ENCODE measurements at regions not wholly inside any gene's neighbourhood (a gene's known extent, or its start where the extent isn't known, plus 50 kb on each side); places are given as distances from the start of the nearest gene placed in this dataset.

DNA sequence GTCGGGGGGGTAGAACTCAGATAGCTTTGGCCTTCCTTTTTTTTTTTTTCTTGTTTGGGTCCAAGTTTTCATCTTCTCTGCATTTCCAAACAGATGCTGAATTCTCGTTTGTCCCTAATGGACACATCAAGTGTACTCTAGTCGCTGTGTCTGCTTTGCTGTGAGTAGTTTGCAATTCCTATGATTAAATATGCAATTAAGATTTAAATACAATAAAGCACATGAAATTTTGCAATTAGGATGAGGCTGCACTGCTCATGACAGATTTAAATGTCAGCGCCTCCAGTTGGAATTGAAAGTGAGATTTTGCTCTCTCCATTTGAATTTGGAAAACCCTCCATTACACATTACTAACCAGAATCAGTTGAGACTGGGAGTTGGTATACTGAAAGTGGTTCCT is 70.4 kb downstream of the PFDN4 start:
- H3F3A ChIP-seq (replicated peaks; ENCODE audit: insufficient read depth), result no peaks in the 10 kb centered on the region
- no peaks in the 10 kb centered on the region for H3K4me1 ChIP-seq (ENCODE audit: control insufficient read depth in 1 of 2, insufficient read depth in 2 of 2, low read depth in 1 of 2, low read length in 1 of 2)
- H2AFZ ChIP-seq (ENCODE audit: low read depth), result no peak overlapping the region; the same call in 1 of the 2 replicates
- H3K36me3 ChIP-seq (replicated peaks in 1 of 2; ENCODE audit: control insufficient read depth in 1 of 2, insufficient read depth in 2 of 2, low read length in 1 of 2), result no peaks in the 10 kb centered on the region
- ChIA-PET POLR2A (no interaction called here), CTCF (no interaction called here)
- no peak overlapping the region for H3K4me3 ChIP-seq (ENCODE audit: low read depth in 2 of 2, low read length in 1 of 2)
- H3K9me3 ChIP-seq, result no peaks in the 10 kb centered on the region
- no peak for DNase-seq
- H3K27me3 ChIP-seq (ENCODE audit: insufficient read depth), result no peaks in the 10 kb centered on the region
- H3K9me2 ChIP-seq, result no peaks in the 10 kb centered on the region
- no peak overlapping the region for H3K4me2 ChIP-seq
- no peaks in the 10 kb centered on the region for H4K20me1 ChIP-seq (ENCODE audit: insufficient read depth)
- H3K27ac ChIP-seq (ENCODE audit: low read depth in 2 of 2, low read length in 1 of 2), result no peak overlapping the region
- no peaks in the 10 kb centered on the region for H3K79me2 ChIP-seq (ENCODE audit: insufficient read depth)
- H3K9ac ChIP-seq, result no peak overlapping the region
- 25% methylated on average over 4 of the region's 4 CpGs for WGBS (ENCODE audit: low lambda C conversion rate)
- no peak for TF ChIP-seq RCOR1 (IDR thresholded peaks at IDR 0.05; ENCODE audit: low read length)
- TF ChIP-seq NRF1 (IDR thresholded peaks at IDR 0.05; ENCODE audit: low read depth, low read length), result no peak
- TF ChIP-seq POLR2AphosphoS5 (IDR thresholded peaks at IDR 0.05; ENCODE audit: low read depth, low read length), result no peak
- no peak for TF ChIP-seq EP300 (IDR thresholded peaks at IDR 0.05; ENCODE audit: borderline replicate concordance in 1 of 2, low read depth in 1 of 2, low read length in 1 of 2)
- TF ChIP-seq, protein P1, sequence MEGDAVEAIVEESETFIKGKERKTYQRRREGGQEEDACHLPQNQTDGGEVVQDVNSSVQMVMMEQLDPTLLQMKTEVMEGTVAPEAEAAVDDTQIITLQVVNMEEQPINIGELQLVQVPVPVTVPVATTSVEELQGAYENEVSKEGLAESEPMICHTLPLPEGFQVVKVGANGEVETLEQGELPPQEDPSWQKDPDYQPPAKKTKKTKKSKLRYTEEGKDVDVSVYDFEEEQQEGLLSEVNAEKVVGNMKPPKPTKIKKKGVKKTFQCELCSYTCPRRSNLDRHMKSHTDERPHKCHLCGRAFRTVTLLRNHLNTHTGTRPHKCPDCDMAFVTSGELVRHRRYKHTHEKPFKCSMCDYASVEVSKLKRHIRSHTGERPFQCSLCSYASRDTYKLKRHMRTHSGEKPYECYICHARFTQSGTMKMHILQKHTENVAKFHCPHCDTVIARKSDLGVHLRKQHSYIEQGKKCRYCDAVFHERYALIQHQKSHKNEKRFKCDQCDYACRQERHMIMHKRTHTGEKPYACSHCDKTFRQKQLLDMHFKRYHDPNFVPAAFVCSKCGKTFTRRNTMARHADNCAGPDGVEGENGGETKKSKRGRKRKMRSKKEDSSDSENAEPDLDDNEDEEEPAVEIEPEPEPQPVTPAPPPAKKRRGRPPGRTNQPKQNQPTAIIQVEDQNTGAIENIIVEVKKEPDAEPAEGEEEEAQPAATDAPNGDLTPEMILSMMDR (IDR thresholded peaks at IDR 0.05), result no peak
- TF ChIP-seq RXRA (IDR thresholded peaks at IDR 0.05; ENCODE audit: borderline replicate concordance, low read depth), result no peak
- no peak for TF ChIP-seq GABPA (IDR thresholded peaks at IDR 0.05; ENCODE audit: low read depth)
- no peak for TF ChIP-seq FOXJ3 (CRISPR knock-in tag; IDR thresholded peaks at IDR 0.05)
- TF ChIP-seq FOXM1 (IDR thresholded peaks at IDR 0.05; ENCODE audit: low read depth), result no peak
- TF ChIP-seq TAF1 (IDR thresholded peaks at IDR 0.05; ENCODE audit: borderline replicate concordance, low read depth, low read length), result no peak
- TF ChIP-seq SIN3A (IDR thresholded peaks at IDR 0.05; ENCODE audit: borderline replicate concordance, low read depth, low read length), result no peak
- TF ChIP-seq, protein P2, sequence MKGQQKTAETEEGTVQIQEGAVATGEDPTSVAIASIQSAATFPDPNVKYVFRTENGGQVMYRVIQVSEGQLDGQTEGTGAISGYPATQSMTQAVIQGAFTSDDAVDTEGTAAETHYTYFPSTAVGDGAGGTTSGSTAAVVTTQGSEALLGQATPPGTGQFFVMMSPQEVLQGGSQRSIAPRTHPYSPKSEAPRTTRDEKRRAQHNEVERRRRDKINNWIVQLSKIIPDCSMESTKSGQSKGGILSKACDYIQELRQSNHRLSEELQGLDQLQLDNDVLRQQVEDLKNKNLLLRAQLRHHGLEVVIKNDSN (IDR thresholded peaks at IDR 0.05; ENCODE audit: borderline replicate concordance, low read depth), result no peak
- TF ChIP-seq SMC3 (IDR thresholded peaks at IDR 0.05; ENCODE audit: low read depth, low read length), result no peak
- no peak for TF ChIP-seq JUND (IDR thresholded peaks at IDR 0.05)
- no peak for TF ChIP-seq YY1 (IDR thresholded peaks at IDR 0.05; ENCODE audit: low read depth)
- TF ChIP-seq MEF2A (IDR thresholded peaks at IDR 0.05; ENCODE audit: borderline replicate concordance, low read depth), result no peak
- TF ChIP-seq MXI1 (IDR thresholded peaks at IDR 0.05; ENCODE audit: low read depth, low read length), result no peak

DNA sequence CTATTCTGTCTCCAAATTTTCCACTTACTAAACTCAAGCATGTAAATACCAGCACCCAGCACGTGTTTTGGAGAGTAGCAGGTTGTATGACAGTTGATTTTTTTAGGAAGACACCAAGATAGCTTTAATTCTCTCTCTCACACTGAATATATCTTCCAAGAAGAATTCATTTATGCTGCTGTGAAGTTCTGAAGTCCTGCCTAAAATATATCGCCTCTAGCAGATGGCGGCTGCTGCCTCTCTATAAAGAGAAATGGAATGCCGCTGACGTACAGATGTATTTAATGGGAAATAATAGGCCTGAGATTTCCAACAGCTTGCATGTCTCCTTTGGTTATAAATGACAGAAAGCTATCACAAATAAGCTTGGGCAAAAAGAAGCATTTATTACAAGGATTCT is 74.7 kb downstream of the PFDN4 start:
- no peak overlapping the region for H3K27ac ChIP-seq (ENCODE audit: low read depth in 2 of 2, low read length in 1 of 2)
- H3K27me3 ChIP-seq (ENCODE audit: insufficient read depth), result no peaks in the 10 kb centered on the region
- H3K4me2 ChIP-seq, result no peak overlapping the region
- H3K36me3 ChIP-seq (replicated peaks in 1 of 2; ENCODE audit: control insufficient read depth in 1 of 2, insufficient read depth in 2 of 2, low read length in 1 of 2), result no peaks in the 10 kb centered on the region
- POLR2A ChIA-PET, result no interaction called here
- H3K79me2 ChIP-seq (ENCODE audit: insufficient read depth), result no peaks in the 10 kb centered on the region
- TF ChIP-seq YY1 (IDR thresholded peaks at IDR 0.05; ENCODE audit: low read depth), result no peak
- TF ChIP-seq EP300 (IDR thresholded peaks at IDR 0.05; ENCODE audit: borderline replicate concordance in 1 of 2, low read depth in 1 of 2, low read length in 1 of 2), result no peak
- no peak for TF ChIP-seq RAD21 (IDR thresholded peaks at IDR 0.05; ENCODE audit: low read length)
- no peak overlapping the region for H2AFZ ChIP-seq (ENCODE audit: low read depth)
- H3K9me3 ChIP-seq, result 0 out of 2 replicates have a peak, but pooled peaks cover 5% of the 10 kb centered on the region
- DNase-seq, result no peak
- 61% methylated on average over 5 of the region's 5 CpGs for WGBS (ENCODE audit: low lambda C conversion rate)
- no peaks in the 10 kb centered on the region for H3F3A ChIP-seq (replicated peaks; ENCODE audit: insufficient read depth)
- CTCF ChIA-PET, result no interaction called here
- H3K4me3 ChIP-seq (ENCODE audit: low read depth in 2 of 2, low read length in 1 of 2), result no peak overlapping the region
- no peak overlapping the region for H3K9ac ChIP-seq
- H3K9me2 ChIP-seq, result no peaks in the 10 kb centered on the region
- no peaks in the 10 kb centered on the region for H3K4me1 ChIP-seq (ENCODE audit: control insufficient read depth in 1 of 2, insufficient read depth in 2 of 2, low read depth in 1 of 2, low read length in 1 of 2)
- H4K20me1 ChIP-seq (ENCODE audit: insufficient read depth), result no peaks in the 10 kb centered on the region

Measured in SK-N-SH (cell line).